ENCODE measurements at regions not wholly inside any gene's neighbourhood (a gene's known extent, or its start where the extent isn't known, plus 50 kb on each side); places are given as distances from the start of the nearest gene placed in this dataset.
"Not testable (repeated sequence)": the region's sequence is repeated elsewhere in the genome, so short reads cannot be mapped to it uniquely, and the experiment has no call there.

- H3K79me1 ChIP-seq (ENCODE audit: low read depth in 1 of 2, low read length in 2 of 2); H3K4me1 ChIP-seq (ENCODE audit: control insufficient read depth, insufficient read depth, low read length); CTCF ChIA-PET; H2BK15ac ChIP-seq (ENCODE audit: low read depth, low read length); ATAC-seq (ENCODE audit: low read depth); H2AFZ ChIP-seq (replicated peaks; ENCODE audit: low read length, poor library complexity); H2BK120ac ChIP-seq (ENCODE audit: low read depth, low read length); H2AK9ac ChIP-seq (replicated peaks; ENCODE audit: low read depth, low read length, poor library complexity); BruUV-seq (replicated peaks); H3K9me1 ChIP-seq (ENCODE audit: insufficient read depth, low read length); H4K20me1 ChIP-seq (ENCODE audit: insufficient read depth, low read length); H3K9me3 ChIP-seq (ENCODE audit: control insufficient read depth, insufficient read depth, low read length); H3K23ac ChIP-seq (ENCODE audit: low read depth, low read length); H3K36me3 ChIP-seq (ENCODE audit: control insufficient read depth, insufficient read depth, low read length); H3K4me3 ChIP-seq (ENCODE audit: insufficient read depth, low read depth, low read length); intact Hi-C loops (cut with micrococcal nuclease); H3K56ac ChIP-seq (ENCODE audit: extremely low read depth, insufficient read depth, low read length); H3K27ac ChIP-seq (ENCODE audit: insufficient read depth, low read length); DNase-seq; H3K4ac ChIP-seq (ENCODE audit: low read depth, low read length); H3K9ac ChIP-seq (ENCODE audit: low read depth, low read length); H4K5ac ChIP-seq (ENCODE audit: low read depth, low read length); H3K4me2 ChIP-seq (ENCODE audit: low read depth, low read length); H4K91ac ChIP-seq (ENCODE audit: insufficient read depth, low read depth, low read length); POLR2A ChIA-PET (ENCODE audit: unreplicated experiment); H3K27me3 ChIP-seq (ENCODE audit: control insufficient read depth, insufficient read depth, low read length); H3K14ac ChIP-seq (replicated peaks; ENCODE audit: low read depth, low read length); H2BK20ac ChIP-seq (ENCODE audit: low read depth, low read length); H2AK5ac ChIP-seq (ENCODE audit: low read depth, low read length); H3K18ac ChIP-seq (ENCODE audit: low read depth, low read length); H4K8ac ChIP-seq (ENCODE audit: low read depth in 2 of 2, low read length in 2 of 2); in situ Hi-C loops (cut with MboI; ENCODE audit: low sequenced_read_pairs); dilution Hi-C loops (cut with HindIII; ENCODE audit: low sequenced_read_pairs, unreplicated experiment); H2BK5ac ChIP-seq (ENCODE audit: low read depth, low read length, poor library complexity, severe bottlenecking): not testable (repeated sequence)
- WGBS, 2 experiments (ENCODE audit: extremely low coverage in 2 of 2, insufficient read length in 1 of 2), result no CpG with 5 or more reads among the region's 6 CpGs
Measured at GRCh38 chr5:145442661-145443060, 392.5 kb downstream of the PRELID2 start.

Measured in IMR-90 (cell line).